Body of pancreas (tissue), 4 donors: ENCODE measurements at regions not wholly inside any gene's neighbourhood (a gene's known extent, or its start where the extent isn't known, plus 50 kb on each side); places are given as distances from the start of the nearest gene placed in this dataset.

Source experiments
- POLR2A ChIP-seq, 3 donors: fragments of 450-650 bp; IDR thresholded peaks; one replicate each; pipeline ENCODE4 v1.6.1; 2016; ENCODE audit warnings: antibody characterized with exemption in 3 of 3, mild to moderate bottlenecking in 2 of 3
- TF ChIP-seq, protein P1 (sequence below), 7 experiments: fragments of 450-650 bp in 4 of 7; fragments of 200-600 bp in 3 of 7; sonication (generic) in 3 of 7; IDR thresholded peaks; one replicate each; pipeline ENCODE4 v1.5.1; 2016 to 2019; ENCODE audit warnings: antibody characterized with exemption in 7 of 7

DNA sequence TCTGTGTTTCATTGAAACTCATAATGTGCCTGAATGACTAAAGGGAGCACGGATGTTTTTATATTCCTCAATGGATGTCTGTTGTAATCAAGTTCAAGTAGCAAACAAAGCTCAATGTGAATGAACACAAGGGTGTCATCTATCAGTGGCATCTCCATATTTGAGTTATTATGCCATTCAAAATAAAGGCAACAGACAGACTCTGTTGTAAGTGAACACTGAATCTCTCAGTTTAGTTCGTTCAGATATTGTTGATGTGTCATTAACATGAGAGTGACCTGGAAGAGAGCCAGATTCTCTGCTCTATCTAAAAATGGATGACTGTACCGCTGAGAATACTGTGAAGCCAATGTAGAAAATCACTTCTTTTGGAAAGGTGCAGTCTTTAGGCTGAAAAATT is 118.7 kb downstream of the NUP35 start:
- no peak for TF ChIP-seq POLR2A (IDR thresholded peaks at IDR 0.05)
- TF ChIP-seq, protein P1, sequence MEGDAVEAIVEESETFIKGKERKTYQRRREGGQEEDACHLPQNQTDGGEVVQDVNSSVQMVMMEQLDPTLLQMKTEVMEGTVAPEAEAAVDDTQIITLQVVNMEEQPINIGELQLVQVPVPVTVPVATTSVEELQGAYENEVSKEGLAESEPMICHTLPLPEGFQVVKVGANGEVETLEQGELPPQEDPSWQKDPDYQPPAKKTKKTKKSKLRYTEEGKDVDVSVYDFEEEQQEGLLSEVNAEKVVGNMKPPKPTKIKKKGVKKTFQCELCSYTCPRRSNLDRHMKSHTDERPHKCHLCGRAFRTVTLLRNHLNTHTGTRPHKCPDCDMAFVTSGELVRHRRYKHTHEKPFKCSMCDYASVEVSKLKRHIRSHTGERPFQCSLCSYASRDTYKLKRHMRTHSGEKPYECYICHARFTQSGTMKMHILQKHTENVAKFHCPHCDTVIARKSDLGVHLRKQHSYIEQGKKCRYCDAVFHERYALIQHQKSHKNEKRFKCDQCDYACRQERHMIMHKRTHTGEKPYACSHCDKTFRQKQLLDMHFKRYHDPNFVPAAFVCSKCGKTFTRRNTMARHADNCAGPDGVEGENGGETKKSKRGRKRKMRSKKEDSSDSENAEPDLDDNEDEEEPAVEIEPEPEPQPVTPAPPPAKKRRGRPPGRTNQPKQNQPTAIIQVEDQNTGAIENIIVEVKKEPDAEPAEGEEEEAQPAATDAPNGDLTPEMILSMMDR (IDR thresholded peaks at IDR 0.05): no peak
